Vagina (tissue), 2 donors: ENCODE measurements at regions not wholly inside any gene's neighbourhood (a gene's known extent, or its start where the extent isn't known, plus 50 kb on each side); places are given as distances from the start of the nearest gene placed in this dataset.
"Not testable (repeated sequence)": the region's sequence is repeated elsewhere in the genome, so short reads cannot be mapped to it uniquely, and the experiment has no call there.

Source experiments
- DNase-seq, 2 donors: peaks; one replicate each; pipeline ENCODE4 v3.0.0-alpha.2; 2017; ENCODE audit errors: extremely low spot score in 2 of 2
- H3K27ac ChIP-seq: fragments of 200-600 bp; sonication (generic); one replicate; pipeline ENCODE4 v1.5.1; 2019
- H3K27me3 ChIP-seq: fragments of 200-600 bp; sonication (generic); one replicate; pipeline ENCODE4 v1.5.1; 2019
- H3K36me3 ChIP-seq, 2 donors: fragments of 200-600 bp; sonication (generic); one replicate each; pipeline ENCODE4 v1.5.1; 2017 to 2019
- H3K4me1 ChIP-seq: fragments of 200-600 bp; sonication (generic); one replicate; pipeline ENCODE4 v1.5.1; 2019
- H3K4me3 ChIP-seq, 2 donors: fragments of 200-600 bp; sonication (generic); 1 replicate in 1 of 2; 2 replicates in 1 of 2; pipeline ENCODE4 v1.5.1; 2016 to 2019
- H3K9me3 ChIP-seq: fragments of 200-600 bp; sonication (generic); one replicate; pipeline ENCODE4 v1.5.1; 2019
- CTCF ChIP-seq, 3 experiments: fragments of 450-650 bp in 2 of 3; fragments of 200-600 bp in 1 of 3; sonication (generic) in 1 of 3; IDR thresholded peaks; one replicate each; pipeline ENCODE4 v1.5.1; 2017 to 2019; ENCODE audit warnings: antibody characterized with exemption in 3 of 3, mild to moderate bottlenecking in 2 of 3, moderate library complexity in 2 of 3
- POLR2A ChIP-seq, 2 donors: fragments of 450-650 bp; IDR thresholded peaks; one replicate each; pipeline ENCODE4 v1.6.1; 2017; ENCODE audit warnings: antibody characterized with exemption in 2 of 2, mild to moderate bottlenecking in 2 of 2, moderate library complexity in 2 of 2
- POLR2AphosphoS5 ChIP-seq, 2 donors: sonication (generic); formaldehyde crosslinking; IDR thresholded peaks; one replicate each; pipeline ENCODE4 v1.9.0; 2017; ENCODE audit warnings: antibody characterized with exemption in 2 of 2, mild to moderate bottlenecking in 2 of 2, low read depth in 1 of 2; ENCODE audit not compliant: insufficient read depth in 1 of 2
- intact Hi-C: fragments of 100-400 bp; cut with DNase I; formaldehyde crosslinking; loops from one replicate; pipeline ENCODE4 v1.15.1; 2023

GRCh38 chr18:7178568-7178967 lies 52.3 kb upstream of the LRRC30 start:
- H3K4me3 ChIP-seq, H3K9me3 ChIP-seq, H3K27ac ChIP-seq, H3K36me3 ChIP-seq, DNase-seq, H3K4me1 ChIP-seq, H3K27me3 ChIP-seq: not testable (repeated sequence)
- intact Hi-C loops, result loop anchor here (10.0 kb wide), 1 partner anchor 254 kb away; no protein-coding TSS in a partner anchor

- Histone ChIP-seq H3K9me3 (no peaks in the 10 kb centered on the region), H3K4me3 (no peak overlapping the region), H3K36me3 (no peaks in the 10 kb centered on the region), H3K4me1 (no peaks in the 10 kb centered on the region), H3K27ac (no peak overlapping the region), H3K27me3 (no peaks in the 10 kb centered on the region)
- no peak for TF ChIP-seq POLR2A (IDR thresholded peaks at IDR 0.05)
- no peak for TF ChIP-seq POLR2AphosphoS5 (IDR thresholded peaks at IDR 0.05; ENCODE audit: insufficient read depth in 1 of 2, low read depth in 1 of 2)
- TF ChIP-seq CTCF (IDR thresholded peaks at IDR 0.05), result peak; percentile 36 to 73 (median 59)
- DNase-seq, result no peak
- intact Hi-C loops, result loop anchor here (10.0 kb wide), 1 partner anchor 252 kb away; no protein-coding TSS in a partner anchor
These were observed 53.7 kb upstream of the LRRC30 start for GRCh38 chr18:7177116-7177744.

- intact Hi-C loops, result loop anchor here (10.0 kb wide), 1 partner anchor 250 kb away; no protein-coding TSS in a partner anchor
- H3K9me3 ChIP-seq, result no peaks in the 10 kb centered on the region
- H3K36me3 ChIP-seq, result no peaks in the 10 kb centered on the region
- no peak overlapping the region for H3K27ac ChIP-seq
- no peak for DNase-seq
- no peaks in the 10 kb centered on the region for H3K27me3 ChIP-seq
- no peak for TF ChIP-seq POLR2A (IDR thresholded peaks at IDR 0.05)
- no peak for TF ChIP-seq POLR2AphosphoS5 (IDR thresholded peaks at IDR 0.05; ENCODE audit: insufficient read depth in 1 of 2, low read depth in 1 of 2)
- no peak for TF ChIP-seq CTCF (IDR thresholded peaks at IDR 0.05)
- H3K4me1 ChIP-seq, result no peaks in the 10 kb centered on the region
- no peak overlapping the region for H3K4me3 ChIP-seq
These were observed 56.4 kb upstream of the LRRC30 start for GRCh38 chr18:7174344-7175095.

GRCh38 chr18:7173216-7173615 lies 55.6 kb upstream of the LAMA1 start:
- Histone ChIP-seq H3K27me3 (no peaks in the 10 kb centered on the region), H3K36me3 (no peaks in the 10 kb centered on the region), H3K4me1 (no peaks in the 10 kb centered on the region), H3K9me3 (no peaks in the 10 kb centered on the region), H3K4me3 (no peak overlapping the region), H3K27ac (no peak overlapping the region)
- intact Hi-C loops, result loop anchor here (10.0 kb wide), 1 partner anchor 248 kb away; no protein-coding TSS in a partner anchor
- no peak for DNase-seq
- TF ChIP-seq POLR2A (IDR thresholded peaks at IDR 0.05), result no peak
- TF ChIP-seq POLR2AphosphoS5 (IDR thresholded peaks at IDR 0.05; ENCODE audit: insufficient read depth in 1 of 2, low read depth in 1 of 2), result no peak
- no peak for TF ChIP-seq CTCF (IDR thresholded peaks at IDR 0.05)

GRCh38 chr18:7172611-7173010 lies 55.0 kb upstream of the LAMA1 start:
- Histone ChIP-seq H3K36me3 (no peaks in the 10 kb centered on the region), H3K27me3 (no peaks in the 10 kb centered on the region), H3K9me3 (no peaks in the 10 kb centered on the region), H3K4me1 (no peaks in the 10 kb centered on the region), H3K27ac (no peak overlapping the region), H3K4me3 (no peak overlapping the region)
- no peak for DNase-seq
- no peak for TF ChIP-seq POLR2AphosphoS5 (IDR thresholded peaks at IDR 0.05; ENCODE audit: insufficient read depth in 1 of 2, low read depth in 1 of 2)
- no peak for TF ChIP-seq CTCF (IDR thresholded peaks at IDR 0.05)
- no peak for TF ChIP-seq POLR2A (IDR thresholded peaks at IDR 0.05)
- intact Hi-C loops, result loop anchor here (10.0 kb wide), 1 partner anchor 248 kb away; no protein-coding TSS in a partner anchor
